Stimulated activated effector memory CD8-positive, alpha-beta T cell treated with anti-CD3 and anti-CD28 coated beads, Interleukin-12 subunit alpha, Interleukin-12 subunit beta, amount 100 ng/mL, for 72 hours (primary cell): ENCODE measurements at regions not wholly inside any gene's neighbourhood (a gene's known extent, or its start where the extent isn't known, plus 50 kb on each side); places are given as distances from the start of the nearest gene placed in this dataset.

Source experiments
- ATAC-seq: fragments of 150-1000 bp; cut with Tn5 transposase; 2 replicates; pipeline ENCODE4 v1.10.0; 2021
- DNase-seq, 2 donors: peaks; one replicate each; pipeline ENCODE4 v3.0.0; 2021 to 2022; ENCODE audit warnings: low spot score in 2 of 2
- H3K27ac Mint-ChIP-seq: one replicate; pipeline ENCODE4 v1.8.0; 2022; ENCODE audit warnings: mild to moderate bottlenecking, mixed read lengths
- H3K36me3 Mint-ChIP-seq: one replicate; pipeline ENCODE4 v1.8.0; 2022; ENCODE audit warnings: mild to moderate bottlenecking, mixed read lengths
- H3K4me1 Mint-ChIP-seq: one replicate; pipeline ENCODE4 v1.8.0; 2022; ENCODE audit warnings: mixed read lengths
- H3K4me3 Mint-ChIP-seq: one replicate; pipeline ENCODE4 v1.8.0; 2022; ENCODE audit warnings: mild to moderate bottlenecking, mixed read lengths
- H3K9me3 Mint-ChIP-seq: one replicate; pipeline ENCODE4 v1.8.0; 2022; ENCODE audit warnings: mixed read lengths

DNA sequence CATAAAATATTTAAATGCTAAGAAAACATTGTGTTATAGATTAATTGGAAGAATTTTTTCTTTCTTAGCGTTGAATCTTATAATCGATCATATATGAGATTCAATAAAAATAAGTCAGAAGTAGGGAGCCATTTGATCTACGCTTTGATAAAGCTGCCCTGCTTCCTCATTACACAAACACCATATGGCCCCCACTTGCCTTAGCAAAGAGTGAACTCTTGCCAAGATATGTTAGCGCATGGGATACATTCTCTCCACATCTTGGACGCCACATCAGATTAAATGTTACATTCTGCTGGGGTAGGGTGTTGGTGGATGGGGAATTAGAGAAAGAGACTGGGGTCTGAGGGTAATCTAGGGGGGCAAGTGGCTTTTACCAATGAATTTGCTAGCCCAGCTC is 207.7 kb upstream of the MID1 start:
- Mint-ChIP-seq H3K4me1 (no peaks in the 10 kb centered on the region), H3K27ac (no peak overlapping the region), H3K36me3 (no peaks in the 10 kb centered on the region)

DNA sequence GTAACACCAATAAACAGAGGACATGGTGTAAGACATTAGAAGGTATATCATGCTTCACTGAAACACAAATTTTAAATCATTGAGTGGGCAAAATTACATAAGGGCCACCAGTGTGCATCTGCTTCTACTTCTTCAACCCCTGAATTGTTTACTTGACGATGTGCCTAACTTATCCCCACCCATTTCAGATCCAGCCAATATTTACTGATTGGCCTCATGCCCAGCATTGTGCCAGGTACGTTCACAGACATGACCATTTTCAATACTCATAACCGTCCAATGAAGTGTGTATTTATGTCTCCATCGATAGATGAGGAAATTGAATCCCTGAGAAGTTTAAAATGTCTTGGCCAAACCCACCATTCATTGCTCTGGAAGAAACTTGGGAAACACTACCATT is 208.3 kb upstream of the MID1 start:
- Mint-ChIP-seq H3K27ac (no peak overlapping the region), H3K9me3 (peaks cover 8% of the 10 kb centered on the region), H3K4me3 (no peak overlapping the region), H3K4me1 (no peaks in the 10 kb centered on the region), H3K36me3 (no peaks in the 10 kb centered on the region)
- DNase-seq (no peak), ATAC-seq (no peak)

More for the DNA sequence above, 207.7 kb upstream of the MID1 start:
- ATAC-seq (no peak), DNase-seq (no peak)
- Mint-ChIP-seq H3K9me3 (peaks cover 8% of the 10 kb centered on the region), H3K4me3 (no peak overlapping the region)

DNA sequence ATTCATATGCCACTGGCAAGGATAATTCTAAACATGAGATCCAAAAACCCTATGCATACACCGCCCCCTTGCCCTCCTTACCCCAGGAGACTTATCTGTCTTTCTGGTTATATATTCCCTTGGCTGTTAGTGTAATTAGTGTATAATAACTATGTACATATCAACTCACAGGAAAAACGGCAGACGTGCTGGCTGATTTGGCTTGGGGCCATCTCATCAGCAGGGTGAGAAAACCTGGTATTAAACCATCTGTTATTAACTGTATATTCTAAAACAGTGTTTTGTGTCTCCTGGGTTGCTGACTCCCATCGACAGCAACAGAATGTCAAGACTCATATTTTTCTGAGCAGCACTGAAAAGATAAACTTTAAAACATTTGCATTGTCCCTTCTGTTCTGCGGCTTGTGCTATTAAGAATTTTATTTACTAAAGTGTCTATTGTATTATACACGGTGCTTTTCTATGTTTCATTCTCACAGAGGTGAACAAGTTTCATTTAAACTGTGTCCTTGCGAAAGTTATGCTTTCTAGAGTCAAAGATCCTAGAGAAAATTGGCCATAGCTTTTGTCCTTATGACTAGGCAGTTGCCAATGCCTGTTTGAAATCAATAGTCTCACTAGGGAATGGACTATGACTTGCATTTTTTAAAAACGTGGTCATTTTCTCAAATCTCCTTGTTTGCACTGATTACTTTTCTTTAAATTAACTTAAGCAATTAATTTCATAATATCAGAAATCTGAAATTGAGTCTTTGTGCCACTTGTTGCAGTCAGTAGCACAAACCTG is 211.5 kb upstream of the MID1 start:
- no peaks in the 10 kb centered on the region for H3K36me3 Mint-ChIP-seq
- no peaks in the 10 kb centered on the region for H3K4me1 Mint-ChIP-seq
- no peak for DNase-seq
- ATAC-seq: no peak
- H3K9me3 Mint-ChIP-seq: peaks cover under 1% of the 10 kb centered on the region
- H3K27ac Mint-ChIP-seq: no peak overlapping the region
- no peak overlapping the region for H3K4me3 Mint-ChIP-seq

DNA sequence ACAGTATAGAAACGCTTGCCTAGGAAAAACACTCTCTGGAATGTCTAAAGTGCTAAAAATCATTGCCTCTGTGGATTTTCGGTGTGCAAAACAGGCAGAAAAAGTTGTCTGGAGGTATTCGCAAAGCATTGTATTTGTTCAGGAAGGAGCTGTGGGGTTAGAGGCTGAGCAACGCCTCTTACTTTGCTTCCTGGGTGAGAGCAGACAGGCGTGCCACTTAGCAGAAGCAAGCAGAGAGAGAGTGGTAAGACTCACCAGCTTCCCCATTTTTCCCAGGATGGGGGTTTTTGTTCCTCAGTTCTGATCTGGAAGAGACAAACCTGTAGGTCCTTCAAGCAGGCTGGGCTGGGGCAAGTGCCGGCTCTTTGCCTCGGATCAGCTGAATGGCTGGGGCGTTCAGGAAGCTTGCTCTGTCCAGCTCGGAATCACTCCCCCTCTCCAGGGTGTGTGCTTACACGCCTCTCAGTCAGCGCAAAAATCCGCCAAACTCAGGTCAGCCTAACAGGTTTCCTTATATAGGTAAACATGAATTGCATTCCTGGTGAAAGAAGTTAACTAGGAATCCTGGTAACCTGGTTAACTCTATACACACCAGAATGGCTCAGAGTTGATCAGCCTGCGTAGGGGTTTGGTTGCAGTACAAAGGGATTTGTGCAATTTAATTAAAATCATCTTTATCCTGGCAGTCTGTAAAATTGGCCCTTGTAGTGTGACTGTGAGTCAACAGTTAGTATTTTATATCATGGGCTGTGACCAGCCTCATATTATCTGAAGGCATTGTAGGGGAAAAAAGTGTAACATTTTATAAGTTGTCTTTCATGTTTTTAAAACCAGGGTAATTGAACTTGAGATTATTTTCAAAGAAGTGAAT is 213.1 kb upstream of the MID1 start:
- DNase-seq (no peak), ATAC-seq (no peak)
- H3K36me3 Mint-ChIP-seq: no peaks in the 10 kb centered on the region
- H3K4me1 Mint-ChIP-seq: no peaks in the 10 kb centered on the region
- no peak overlapping the region for H3K27ac Mint-ChIP-seq
- no peak overlapping the region for H3K4me3 Mint-ChIP-seq
- no peaks in the 10 kb centered on the region for H3K9me3 Mint-ChIP-seq

DNA sequence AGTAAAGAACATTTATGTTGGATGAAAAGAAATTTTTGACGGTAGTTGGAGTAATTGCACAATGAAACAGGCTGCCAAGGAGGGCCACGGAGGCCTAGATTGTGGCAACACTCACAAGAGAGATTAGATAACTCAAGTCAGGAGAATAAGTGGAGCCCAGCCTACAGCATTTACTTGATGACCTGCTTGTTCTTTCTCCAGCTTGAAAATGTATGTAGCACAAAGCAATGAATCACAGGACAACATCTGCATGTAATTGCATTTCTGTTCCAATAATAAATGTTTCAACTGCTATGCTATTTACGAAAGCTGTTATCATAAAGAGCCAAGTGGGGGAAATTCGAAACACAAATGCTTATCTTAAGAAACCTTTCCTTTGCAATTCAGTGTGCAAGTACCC is 221.2 kb upstream of the MID1 start:
- Mint-ChIP-seq H3K27ac (no peak overlapping the region), H3K4me3 (no peak overlapping the region), H3K9me3 (peaks cover 3% of the 10 kb centered on the region), H3K4me1 (no peaks in the 10 kb centered on the region), H3K36me3 (no peaks in the 10 kb centered on the region)
- DNase-seq (no peak), ATAC-seq (no peak)

DNA sequence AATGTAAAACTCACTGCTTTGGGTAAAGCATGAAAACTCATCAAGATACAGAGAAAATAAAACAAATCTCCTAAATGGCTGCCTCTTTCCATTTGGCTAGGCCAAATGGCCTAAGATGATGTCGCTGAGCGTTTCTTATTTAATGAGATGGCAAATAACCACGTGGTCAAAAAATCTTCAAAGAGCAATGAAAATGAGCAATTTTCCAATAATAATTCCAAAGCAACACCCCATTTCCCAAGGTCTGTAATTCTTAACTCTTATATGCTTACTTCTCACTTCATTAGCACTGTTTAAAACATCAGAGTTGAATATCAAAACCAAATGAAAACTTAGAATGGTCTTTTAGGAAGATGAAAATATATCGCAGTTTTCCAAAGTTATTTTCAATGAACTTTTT is 222.3 kb upstream of the MID1 start:
- Mint-ChIP-seq H3K9me3 (peaks cover 3% of the 10 kb centered on the region), H3K27ac (no peak overlapping the region), H3K36me3 (no peaks in the 10 kb centered on the region), H3K4me1 (no peaks in the 10 kb centered on the region), H3K4me3 (no peak overlapping the region)
- ATAC-seq (no peak), DNase-seq (no peak)

DNA sequence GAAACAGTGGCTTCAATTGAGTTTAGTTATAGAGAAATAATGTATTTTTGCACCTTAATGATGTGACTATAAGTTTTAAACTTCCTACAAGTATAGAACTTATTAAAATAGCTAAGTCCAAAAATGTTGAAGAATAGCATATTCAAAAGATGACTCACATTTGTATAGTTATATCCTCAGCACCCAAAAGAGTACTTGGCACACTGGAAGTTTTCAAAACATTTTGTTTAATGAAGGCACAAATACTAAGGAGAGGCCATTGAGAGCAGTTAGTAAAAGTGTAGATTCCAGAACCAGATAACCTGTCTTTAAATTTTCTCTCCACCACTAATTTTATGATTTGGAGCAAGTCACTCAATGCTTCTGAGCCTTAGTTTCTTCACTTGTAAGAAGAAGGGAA is 226.9 kb upstream of the MID1 start:
- ATAC-seq: no peak
- peaks cover 6% of the 10 kb centered on the region for H3K9me3 Mint-ChIP-seq
- H3K27ac Mint-ChIP-seq: no peak overlapping the region
- H3K36me3 Mint-ChIP-seq: no peaks in the 10 kb centered on the region
- H3K4me3 Mint-ChIP-seq: no peak overlapping the region
- H3K4me1 Mint-ChIP-seq: no peaks in the 10 kb centered on the region
- DNase-seq: no peak

DNA sequence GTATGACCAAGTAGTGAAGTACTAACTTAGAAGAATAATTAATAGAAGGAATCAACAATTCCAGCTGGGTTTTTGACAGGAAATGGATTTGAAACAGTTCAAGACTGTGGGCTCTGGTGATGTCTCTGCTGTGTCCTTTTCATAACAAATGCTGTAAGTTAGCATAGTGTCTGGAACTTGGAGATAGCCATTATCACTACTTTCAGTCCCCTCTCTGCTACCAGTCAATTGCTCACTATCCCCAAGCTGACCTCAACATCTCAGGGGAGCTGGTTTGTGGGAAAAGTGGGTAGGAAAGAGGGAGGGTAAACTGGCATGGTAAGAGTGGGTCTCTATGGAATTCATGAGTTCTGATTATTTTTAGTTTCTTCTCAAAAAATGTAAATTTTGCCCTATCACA is 231.4 kb upstream of the MID1 start:
- no peak for ATAC-seq
- Mint-ChIP-seq H3K4me3 (no peak overlapping the region), H3K4me1 (no peaks in the 10 kb centered on the region)

DNA sequence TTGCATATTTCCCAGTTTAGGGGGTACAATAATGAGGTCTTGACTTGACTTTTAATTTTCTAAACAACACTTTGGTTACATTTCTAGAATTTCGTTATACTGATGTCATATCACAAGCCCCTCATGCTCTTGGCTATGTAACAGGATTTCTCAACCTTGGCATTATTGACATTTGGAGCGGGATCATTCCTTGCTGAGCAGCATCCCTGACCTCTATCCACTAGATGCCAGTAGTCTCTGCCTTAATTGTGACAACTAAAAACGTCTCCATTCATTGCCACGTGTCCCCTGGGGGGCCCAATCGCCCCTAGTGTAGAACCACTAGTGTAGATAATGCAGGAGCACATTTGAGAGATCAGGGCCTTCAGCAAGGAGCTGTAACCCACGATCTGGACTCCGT is 234.2 kb upstream of the MID1 start:
- no peaks in the 10 kb centered on the region for H3K36me3 Mint-ChIP-seq
- H3K4me3 Mint-ChIP-seq: no peak overlapping the region
- DNase-seq (no peak), ATAC-seq (no peak)
- no peak overlapping the region for H3K27ac Mint-ChIP-seq
- no peaks in the 10 kb centered on the region for H3K4me1 Mint-ChIP-seq
- H3K9me3 Mint-ChIP-seq: peaks cover 6% of the 10 kb centered on the region

More for the DNA sequence above, 231.4 kb upstream of the MID1 start:
- no peak overlapping the region for H3K27ac Mint-ChIP-seq
- no peak for DNase-seq
- H3K9me3 Mint-ChIP-seq: peaks cover 6% of the 10 kb centered on the region
- H3K36me3 Mint-ChIP-seq: no peaks in the 10 kb centered on the region

DNA sequence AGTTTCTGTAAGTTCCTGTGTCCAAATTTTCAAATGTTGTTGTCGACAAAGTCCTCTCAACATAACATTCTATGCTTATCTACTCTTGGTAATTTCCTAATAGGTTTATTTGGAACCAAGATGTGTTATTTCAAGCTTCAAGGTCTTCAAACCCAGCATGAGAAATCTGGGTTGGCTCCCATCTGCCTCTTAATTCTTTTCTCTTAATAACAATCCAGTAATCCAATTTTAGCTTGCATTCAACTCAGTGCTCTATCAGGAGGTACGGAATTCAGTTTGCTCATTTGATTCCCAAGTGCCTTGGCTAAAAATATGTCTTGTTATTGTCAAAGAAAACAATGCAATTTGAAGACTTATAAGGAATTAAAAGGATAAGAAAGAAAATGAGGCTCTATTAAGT is 235.5 kb upstream of the MID1 start:
- ATAC-seq (no peak), DNase-seq (no peak)
- H3K4me1 Mint-ChIP-seq: no peaks in the 10 kb centered on the region
- H3K36me3 Mint-ChIP-seq: no peaks in the 10 kb centered on the region
- H3K27ac Mint-ChIP-seq: no peak overlapping the region
- no peak overlapping the region for H3K4me3 Mint-ChIP-seq
- H3K9me3 Mint-ChIP-seq: peaks cover 4% of the 10 kb centered on the region

DNA sequence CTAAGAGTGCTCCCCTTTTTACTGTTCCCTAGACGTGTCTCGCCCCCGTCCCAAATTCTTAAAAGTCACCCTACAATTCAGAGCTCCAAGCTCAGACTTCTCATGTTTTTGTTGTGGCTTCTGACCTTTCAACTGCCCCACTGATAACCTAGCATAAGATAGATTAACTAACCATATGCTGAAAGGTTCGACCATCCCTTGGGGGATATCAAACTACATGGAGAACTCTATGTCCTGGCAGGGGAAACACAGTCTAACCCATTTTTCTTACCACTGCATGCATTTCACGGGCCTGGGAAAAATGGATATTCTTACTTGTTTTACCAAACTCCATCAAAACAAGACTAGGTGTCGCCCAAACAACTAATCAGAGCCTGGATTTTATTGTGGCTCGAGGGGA is 236.4 kb upstream of the MID1 start:
- no peaks in the 10 kb centered on the region for H3K4me1 Mint-ChIP-seq
- DNase-seq (no peak), ATAC-seq (no peak)
- H3K4me3 Mint-ChIP-seq: no peak overlapping the region
- peaks cover 6% of the 10 kb centered on the region for H3K9me3 Mint-ChIP-seq
- no peak overlapping the region for H3K27ac Mint-ChIP-seq
- no peaks in the 10 kb centered on the region for H3K36me3 Mint-ChIP-seq

DNA sequence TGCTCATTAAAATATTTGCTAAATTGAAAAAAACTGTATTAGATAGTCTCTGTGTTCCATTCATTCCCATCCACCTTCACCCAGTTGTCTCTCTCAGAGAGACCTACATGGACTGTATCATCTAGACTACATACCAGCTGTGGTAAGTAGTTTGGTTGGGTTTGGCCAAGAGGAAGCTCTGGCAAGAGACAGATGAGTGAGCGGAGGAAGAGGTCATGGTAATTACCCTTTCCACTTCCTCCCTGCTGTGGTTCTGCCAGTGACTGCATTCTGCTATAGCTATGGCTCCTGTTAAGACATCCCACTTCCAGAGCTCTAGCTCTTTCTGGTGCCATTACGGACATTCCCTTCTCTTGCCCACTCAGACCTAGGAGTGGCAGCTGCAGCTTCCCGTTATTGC is 239.0 kb upstream of the MID1 start:
- no peak overlapping the region for H3K4me3 Mint-ChIP-seq
- H3K4me1 Mint-ChIP-seq: no peaks in the 10 kb centered on the region
- no peak for ATAC-seq
- DNase-seq: no peak
- H3K9me3 Mint-ChIP-seq: peaks cover 6% of the 10 kb centered on the region
- H3K27ac Mint-ChIP-seq: no peak overlapping the region
- H3K36me3 Mint-ChIP-seq: no peaks in the 10 kb centered on the region

DNA sequence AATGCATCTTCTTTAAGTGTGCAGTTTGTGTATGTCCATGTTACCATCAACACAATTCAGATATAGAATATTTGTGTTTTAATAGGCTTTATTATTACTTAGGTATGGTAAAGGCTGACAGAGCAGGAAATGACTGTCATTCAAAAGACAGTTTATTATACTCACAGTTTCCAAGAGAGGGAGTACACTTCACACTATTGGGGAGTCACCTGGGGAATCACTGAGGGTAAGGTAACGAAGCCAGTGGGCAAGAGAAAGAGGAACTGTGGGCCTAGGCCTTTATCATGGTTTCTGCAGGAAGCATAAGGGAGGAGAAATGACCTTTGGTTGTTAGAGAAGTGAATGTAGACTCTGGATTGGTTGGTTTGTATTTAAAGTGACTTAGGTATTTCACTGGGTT is 235.1 kb upstream of the HCCS start:
- Mint-ChIP-seq H3K36me3 (no peaks in the 10 kb centered on the region), H3K27ac (no peak overlapping the region), H3K4me3 (no peak overlapping the region), H3K9me3 (peaks cover 13% of the 10 kb centered on the region), H3K4me1 (no peaks in the 10 kb centered on the region)
- ATAC-seq (no peak), DNase-seq (no peak)

DNA sequence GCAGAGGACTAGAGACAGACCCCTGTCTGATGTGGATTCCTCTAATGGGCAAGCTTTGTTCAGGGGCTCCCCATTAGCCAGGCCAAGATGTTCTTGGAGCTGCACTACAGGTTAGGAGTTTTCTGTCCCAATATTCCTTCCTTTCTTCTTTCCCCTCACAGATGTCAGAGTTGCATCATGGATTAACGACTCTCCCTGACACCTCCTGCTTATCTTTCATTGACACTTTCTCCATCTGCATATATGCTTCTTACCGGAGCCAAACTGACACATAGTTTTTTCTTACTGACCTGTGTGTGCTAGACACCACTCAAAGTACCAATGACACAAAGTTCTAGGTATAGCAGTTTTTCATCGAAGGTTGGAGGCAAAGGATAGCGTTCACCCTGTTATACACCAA is 228.6 kb upstream of the HCCS start:
- Mint-ChIP-seq H3K4me3 (no peak overlapping the region), H3K27ac (no peak overlapping the region), H3K4me1 (no peaks in the 10 kb centered on the region), H3K9me3 (peaks cover 6% of the 10 kb centered on the region), H3K36me3 (no peaks in the 10 kb centered on the region)
- DNase-seq (no peak), ATAC-seq (no peak)

DNA sequence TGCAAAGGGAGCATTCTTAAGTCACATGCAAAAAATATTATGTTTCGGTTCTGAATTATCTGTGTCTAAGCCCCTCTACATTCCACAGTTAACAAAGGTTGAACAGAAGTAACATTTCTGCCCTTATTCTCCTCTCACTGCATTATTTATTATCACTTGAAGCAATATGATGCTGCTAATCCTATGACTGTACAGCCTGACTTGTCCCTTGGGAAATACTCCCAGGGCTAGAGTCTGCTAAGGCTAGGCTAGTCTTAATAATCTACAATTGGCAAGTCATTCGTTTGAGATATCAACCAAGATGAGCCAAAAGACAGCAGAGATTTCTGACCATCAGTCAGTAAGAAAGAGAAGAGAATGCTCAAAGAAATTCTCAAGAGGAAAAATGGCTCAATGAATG is 226.9 kb upstream of the HCCS start:
- ATAC-seq: no peak
- peaks cover 3% of the 10 kb centered on the region for H3K9me3 Mint-ChIP-seq
- no peak overlapping the region for H3K4me3 Mint-ChIP-seq
- no peak overlapping the region for H3K27ac Mint-ChIP-seq
- no peaks in the 10 kb centered on the region for H3K4me1 Mint-ChIP-seq
- no peak for DNase-seq
- H3K36me3 Mint-ChIP-seq: no peaks in the 10 kb centered on the region

DNA sequence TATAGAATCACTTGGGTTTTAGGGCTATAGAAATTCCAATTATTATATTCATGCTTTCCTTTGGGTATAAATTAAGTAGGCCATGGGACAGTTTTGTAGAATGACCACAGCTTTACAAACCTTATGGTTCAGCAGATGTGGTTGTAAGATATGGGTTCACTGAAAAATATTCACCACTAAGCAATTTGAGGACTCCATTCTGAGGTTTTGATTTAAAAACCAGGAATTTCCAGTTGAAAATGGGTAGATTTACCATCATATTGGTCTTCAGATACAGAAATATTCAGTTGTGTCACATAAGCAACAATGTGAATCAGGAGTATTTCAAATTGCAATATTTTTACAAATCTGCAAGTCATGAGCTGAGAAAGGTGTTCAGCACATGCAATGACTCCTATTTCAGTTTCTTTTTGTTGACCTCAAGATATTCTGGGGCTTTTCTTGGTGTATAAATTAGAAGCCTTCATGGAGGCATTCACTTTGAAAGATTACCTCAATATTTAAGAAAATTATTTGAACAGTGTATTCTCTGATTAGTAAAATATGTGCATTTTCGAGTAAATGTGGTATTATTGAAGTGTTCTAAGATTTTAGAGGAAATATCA is 218.4 kb upstream of the HCCS start:
- no peaks in the 10 kb centered on the region for H3K9me3 Mint-ChIP-seq
- H3K4me3 Mint-ChIP-seq: no peak overlapping the region
- no peak for DNase-seq
- no peaks in the 10 kb centered on the region for H3K4me1 Mint-ChIP-seq
- no peak for ATAC-seq
- no peak overlapping the region for H3K27ac Mint-ChIP-seq
- H3K36me3 Mint-ChIP-seq: no peaks in the 10 kb centered on the region
